Activated CD8-positive, alpha-beta T cell treated with anti-CD3 and anti-CD28 coated beads for 36 hours (primary cell): ENCODE measurements at regions not wholly inside any gene's neighbourhood (a gene's known extent, or its start where the extent isn't known, plus 50 kb on each side); places are given as distances from the start of the nearest gene placed in this dataset.

ENCODE experiments used
- ATAC-seq: fragments of 200-7000 bp; cut with Tn5 transposase; one replicate; pipeline ENCODE4 v1.10.0; 2021; ENCODE audit warnings: mild to moderate bottlenecking, moderate library complexity
- CTCF ChIA-PET: fragments of 350-600 bp; sonication (Branson Sonifier 250); formaldehyde crosslinking; loops from one replicate; lab custom pipeline; 2021; ENCODE audit warnings: antibody characterized with exemption; lab: Charles Lee
- POLR2A ChIA-PET: fragments of 350-600 bp; sonication (Branson Sonifier 250); formaldehyde crosslinking; loops from one replicate; lab custom pipeline; 2021; ENCODE audit warnings: antibody characterized with exemption; lab: Charles Lee
- DNase-seq: peaks from one replicate; pipeline ENCODE4 v3.0.0-alpha.2; 2020
- H3K27ac Mint-ChIP-seq: one replicate; pipeline ENCODE4 v1.8.0; 2021; ENCODE audit warnings: mild to moderate bottlenecking, mixed read lengths
- H3K27me3 Mint-ChIP-seq: one replicate; pipeline ENCODE4 v1.8.0; 2021; ENCODE audit warnings: mixed read lengths
- H3K36me3 Mint-ChIP-seq: one replicate; pipeline ENCODE4 v1.8.0; 2021; ENCODE audit warnings: low read depth, mixed read lengths
- H3K4me1 Mint-ChIP-seq: one replicate; pipeline ENCODE4 v1.8.0; 2021; ENCODE audit warnings: low read depth, mixed read lengths
- H3K4me3 Mint-ChIP-seq: one replicate; pipeline ENCODE4 v1.8.0; 2021; ENCODE audit warnings: mild to moderate bottlenecking, moderate library complexity, mixed read lengths
- H3K9me3 Mint-ChIP-seq: one replicate; pipeline ENCODE4 v1.8.0; 2021; ENCODE audit warnings: mixed read lengths
- intact Hi-C: fragments of 100-400 bp; cut with micrococcal nuclease; formaldehyde crosslinking; loops from one replicate; pipeline ENCODE4 v1.10.0; 2022
- TF ChIP-seq, protein P1 (sequence below): fragments of 200-600 bp; IDR thresholded peaks from one replicate; pipeline ENCODE4 v1.8.0; 2022; ENCODE audit warnings: antibody characterized with exemption, mild to moderate bottlenecking

DNA sequence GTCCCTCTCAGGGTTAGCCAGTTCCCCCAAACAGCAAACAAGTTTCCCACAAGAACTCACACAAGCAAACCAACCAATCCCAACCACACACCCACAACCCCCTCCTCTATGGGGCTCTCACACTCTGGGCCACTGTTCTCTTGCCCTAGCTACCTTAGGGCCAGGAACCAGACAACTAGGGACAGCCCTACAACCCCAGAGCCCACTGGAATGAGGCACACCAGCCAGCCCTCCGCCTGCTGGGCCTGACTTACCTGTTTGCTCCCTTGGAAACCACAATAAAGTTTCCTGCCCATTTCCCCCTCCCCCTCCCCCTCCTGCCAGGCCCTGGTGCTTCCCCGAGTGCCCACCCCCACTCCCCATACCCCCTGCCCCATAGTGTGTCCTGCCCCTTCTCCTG lies 132.6 kb downstream of the WDR11 start:
- Mint-ChIP-seq H3K4me3 (no peak overlapping the region), H3K4me1 (peaks cover 4% of the 10 kb centered on the region), H3K27me3 (peaks cover 20% of the 10 kb centered on the region), H3K27ac (no peak overlapping the region), H3K9me3 (no peaks in the 10 kb centered on the region), H3K36me3 (no peaks in the 10 kb centered on the region)
- POLR2A ChIA-PET, result no interaction called here
- ATAC-seq (no peak), DNase-seq (no peak)
- TF ChIP-seq, protein P1, sequence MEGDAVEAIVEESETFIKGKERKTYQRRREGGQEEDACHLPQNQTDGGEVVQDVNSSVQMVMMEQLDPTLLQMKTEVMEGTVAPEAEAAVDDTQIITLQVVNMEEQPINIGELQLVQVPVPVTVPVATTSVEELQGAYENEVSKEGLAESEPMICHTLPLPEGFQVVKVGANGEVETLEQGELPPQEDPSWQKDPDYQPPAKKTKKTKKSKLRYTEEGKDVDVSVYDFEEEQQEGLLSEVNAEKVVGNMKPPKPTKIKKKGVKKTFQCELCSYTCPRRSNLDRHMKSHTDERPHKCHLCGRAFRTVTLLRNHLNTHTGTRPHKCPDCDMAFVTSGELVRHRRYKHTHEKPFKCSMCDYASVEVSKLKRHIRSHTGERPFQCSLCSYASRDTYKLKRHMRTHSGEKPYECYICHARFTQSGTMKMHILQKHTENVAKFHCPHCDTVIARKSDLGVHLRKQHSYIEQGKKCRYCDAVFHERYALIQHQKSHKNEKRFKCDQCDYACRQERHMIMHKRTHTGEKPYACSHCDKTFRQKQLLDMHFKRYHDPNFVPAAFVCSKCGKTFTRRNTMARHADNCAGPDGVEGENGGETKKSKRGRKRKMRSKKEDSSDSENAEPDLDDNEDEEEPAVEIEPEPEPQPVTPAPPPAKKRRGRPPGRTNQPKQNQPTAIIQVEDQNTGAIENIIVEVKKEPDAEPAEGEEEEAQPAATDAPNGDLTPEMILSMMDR, result no peak
- intact Hi-C loops, result no loop called here
- CTCF ChIA-PET, result interaction anchor here (1.5 kb wide), 1 partner anchor 35 kb away, joined by 4 read pairs; no protein-coding TSS in a partner anchor

DNA sequence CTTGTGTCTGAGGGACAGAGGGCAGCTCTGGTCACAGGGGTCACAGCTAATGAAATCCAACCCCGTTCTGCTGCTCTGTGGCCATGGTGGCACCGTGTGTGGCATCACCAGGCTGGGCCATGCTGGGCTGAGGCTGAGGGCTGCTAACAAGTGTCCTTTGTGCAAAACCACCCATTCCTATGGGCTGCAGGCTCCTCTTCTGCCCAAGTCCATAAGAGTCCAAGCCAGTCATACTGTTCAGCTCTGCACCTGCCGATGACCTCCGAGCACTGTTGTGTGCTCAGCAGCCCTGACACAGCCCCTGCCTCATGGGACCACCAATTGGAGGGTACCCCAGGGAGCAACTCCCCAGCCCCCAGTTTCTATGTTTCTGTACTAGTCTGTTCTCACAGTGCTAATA lies 133.1 kb downstream of the WDR11 start:
- Mint-ChIP-seq H3K4me1 (peaks cover 3% of the 10 kb centered on the region), H3K4me3 (no peak overlapping the region), H3K27ac (no peak overlapping the region), H3K9me3 (peaks cover 3% of the 10 kb centered on the region), H3K36me3 (no peaks in the 10 kb centered on the region), H3K27me3 (peaks cover 15% of the 10 kb centered on the region)
- TF ChIP-seq, protein P1, result no peak
- ChIA-PET POLR2A (no interaction called here), CTCF (no interaction called here)
- intact Hi-C loops, result no loop called here
- ATAC-seq (no peak), DNase-seq (no peak)

DNA sequence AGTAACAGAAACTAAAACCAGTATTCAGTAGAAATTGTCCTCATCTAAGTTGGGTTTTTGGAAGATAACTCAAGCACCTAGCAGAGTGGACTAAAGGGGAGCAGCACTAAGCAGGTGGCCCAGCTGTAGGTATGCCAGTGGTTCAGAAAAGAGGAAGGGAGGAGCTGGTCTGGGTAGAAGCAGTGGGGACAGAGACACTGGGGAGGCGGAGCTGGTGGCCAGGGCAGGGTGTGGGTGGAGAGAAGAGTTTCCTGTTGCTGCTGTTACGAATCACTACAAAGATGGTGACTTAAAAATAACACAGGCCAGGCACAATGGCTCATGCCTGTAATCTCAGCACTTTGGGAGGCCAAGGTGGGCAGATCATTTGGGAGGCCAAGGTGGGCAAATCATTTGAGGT lies 136.2 kb downstream of the WDR11 start:
- ATAC-seq (no peak), DNase-seq (no peak)
- intact Hi-C loops, result no loop called here
- Mint-ChIP-seq H3K36me3 (no peaks in the 10 kb centered on the region), H3K9me3 (peaks cover 3% of the 10 kb centered on the region), H3K4me1 (no peaks in the 10 kb centered on the region), H3K27me3 (peaks cover under 1% of the 10 kb centered on the region), H3K27ac (no peak overlapping the region), H3K4me3 (no peak overlapping the region)
- TF ChIP-seq, protein P1, result no peak
- ChIA-PET CTCF (no interaction called here), POLR2A (no interaction called here)

DNA sequence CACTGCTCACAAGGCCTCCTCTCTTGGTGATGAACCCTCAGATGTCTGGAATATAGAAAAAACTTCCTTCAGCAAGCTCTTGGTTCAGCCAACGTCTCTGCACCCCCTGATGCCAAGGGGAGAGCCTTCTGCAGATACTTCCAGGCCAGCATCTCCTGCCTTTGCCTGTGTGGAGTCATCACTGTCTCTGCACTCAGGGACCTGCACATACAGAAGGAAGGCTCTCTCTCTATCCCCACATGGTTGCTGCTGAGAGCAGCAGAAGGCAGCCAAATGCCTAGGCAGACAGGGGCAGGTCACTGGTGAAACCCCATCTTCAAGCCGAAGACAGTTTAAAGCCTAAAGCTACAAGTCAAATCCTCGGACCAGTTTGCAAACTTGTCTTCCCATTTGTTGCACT lies 137.6 kb downstream of the WDR11 start:
- DNase-seq (no peak), ATAC-seq (no peak)
- Mint-ChIP-seq H3K9me3 (peaks cover 3% of the 10 kb centered on the region), H3K4me3 (no peak overlapping the region), H3K27me3 (no peaks in the 10 kb centered on the region), H3K36me3 (no peaks in the 10 kb centered on the region), H3K27ac (no peak overlapping the region), H3K4me1 (no peaks in the 10 kb centered on the region)
- POLR2A ChIA-PET, result interaction anchor here (0.5 kb wide), 1 partner anchor 613 kb away, joined by 3 read pairs; no protein-coding TSS in a partner anchor
- CTCF ChIA-PET, result no interaction called here
- TF ChIP-seq, protein P1, result no peak
- intact Hi-C loops, result no loop called here

DNA sequence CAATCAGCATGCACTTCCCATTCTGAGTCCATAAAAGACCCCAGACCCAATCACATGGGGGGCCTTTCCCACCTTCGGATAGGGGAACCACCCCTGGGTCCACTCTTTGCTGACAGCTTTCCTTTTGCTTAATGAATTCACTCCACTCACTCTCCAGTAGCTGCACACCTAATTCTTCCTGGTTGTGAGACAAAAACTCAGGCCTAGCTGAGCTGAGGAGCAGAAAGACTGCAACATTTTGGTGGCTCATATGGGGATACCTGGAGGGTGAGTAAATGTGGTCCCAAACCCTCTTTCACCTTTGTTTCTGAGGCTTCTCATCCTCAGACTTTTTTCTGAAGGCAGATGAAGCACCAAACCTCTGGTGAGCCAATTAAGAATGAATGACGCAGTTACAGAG lies 138.1 kb downstream of the WDR11 start:
- H3K4me1 Mint-ChIP-seq, result no peaks in the 10 kb centered on the region
- POLR2A ChIA-PET, result no interaction called here
- TF ChIP-seq, protein P1, result no peak
- H3K27ac Mint-ChIP-seq, result no peak overlapping the region
- DNase-seq, result no peak
- ATAC-seq, result no peak
- H3K9me3 Mint-ChIP-seq, result peaks cover 3% of the 10 kb centered on the region
- no peaks in the 10 kb centered on the region for H3K27me3 Mint-ChIP-seq
- H3K36me3 Mint-ChIP-seq, result no peaks in the 10 kb centered on the region
- no peak overlapping the region for H3K4me3 Mint-ChIP-seq
- CTCF ChIA-PET, result no interaction called here
- intact Hi-C loops, result no loop called here
